ENCODE measurements at regions not wholly inside any gene's neighbourhood (a gene's known extent, or its start where the extent isn't known, plus 50 kb on each side); places are given as distances from the start of the nearest gene placed in this dataset.
A peak's percentile ranks its signal among the peaks of the same experiment; 100 is the strongest.

DNA sequence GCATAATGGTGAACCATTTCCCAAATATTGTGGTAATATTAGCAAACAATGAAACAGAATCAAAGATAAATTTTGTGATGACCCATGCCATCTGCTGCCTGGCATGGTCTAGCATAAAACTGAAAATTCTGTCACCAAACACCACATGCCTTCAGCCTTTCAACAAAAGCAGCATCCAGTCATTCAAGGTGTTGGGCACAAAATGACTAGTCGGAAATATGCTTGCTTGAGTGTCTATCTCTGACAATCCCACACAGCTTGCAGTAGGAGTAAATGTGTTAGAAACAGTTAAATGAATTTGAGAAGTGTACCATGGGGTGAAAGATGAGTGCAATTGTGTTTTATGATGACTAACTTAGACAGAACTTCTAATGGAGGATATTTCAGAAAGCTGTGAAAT, 61.7 kb upstream of the CDIN1 start:
- Histone ChIP-seq H3T11ph (ENCODE audit: low read length) (no peak overlapping the region), H4K5ac (ENCODE audit: insufficient read length, low read depth, low read length) (no peak overlapping the region), H3K18ac (ENCODE audit: insufficient read length, low read depth, low read length) (no peak overlapping the region)

More for the DNA sequence above, 61.7 kb upstream of the CDIN1 start:
- no peak overlapping the region for H3K27ac Mint-ChIP-seq
- H3K9me3 Mint-ChIP-seq: no peaks in the 10 kb centered on the region
- Histone ChIP-seq H4K8ac (replicated peaks; ENCODE audit: insufficient read length, low read depth, low read length) (no peak overlapping the region), H4K20me1 (ENCODE audit: control insufficient read depth, insufficient read depth, insufficient read length) (no peaks in the 10 kb centered on the region), H3K9ac (ENCODE audit: extremely low read depth, insufficient read length, low read length) (no peak overlapping the region), H3K4me2 (ENCODE audit: insufficient read depth, insufficient read length, low read length) (no peak overlapping the region), H2AK5ac (ENCODE audit: insufficient read length, low read length) (no peak overlapping the region), H2BK12ac (ENCODE audit: insufficient read length, low read depth, low read length) (no peak overlapping the region), H2BK15ac (ENCODE audit: low read depth, low read length) (no peak overlapping the region), H3K56ac (ENCODE audit: insufficient read length, low read depth, low read length) (no peak overlapping the region), H3K9me3 (ENCODE audit: control insufficient read depth, low read depth, low read length) (no peaks in the 10 kb centered on the region), H3K79me1 (ENCODE audit: insufficient read depth, low read depth, low read length, poor library complexity, severe bottlenecking) (no peaks in the 10 kb centered on the region), H2BK120ac (ENCODE audit: low read depth, low read length, poor library complexity, severe bottlenecking) (no peak overlapping the region), H3K27ac (ENCODE audit: insufficient read length, low read depth, low read length) (no peak overlapping the region), H3K23me2 (ENCODE audit: insufficient read length, low read depth, low read length, poor library complexity, severe bottlenecking) (no peaks in the 10 kb centered on the region), H2BK20ac (ENCODE audit: low read depth, low read length, poor library complexity, severe bottlenecking) (peak overlapping the region; percentile 60), H3K14ac (ENCODE audit: insufficient read depth, low read length) (no peak overlapping the region), H2AFZ (ENCODE audit: low read length) (no peak overlapping the region), H3K4me1 (ENCODE audit: insufficient read depth, low read length) (no peaks in the 10 kb centered on the region), H4K91ac (ENCODE audit: insufficient read length, low read depth, low read length) (no peak overlapping the region), H2BK5ac (ENCODE audit: insufficient read length, low read length) (no peak overlapping the region), H3K27me3 (ENCODE audit: insufficient read depth, low read length) (no peaks in the 10 kb centered on the region), H3K79me2 (ENCODE audit: insufficient read depth, low read length) (no peaks in the 10 kb centered on the region), H3K4ac (ENCODE audit: low read depth, low read length) (no peak overlapping the region), H3K23ac (ENCODE audit: insufficient read length, low read depth, low read length) (no peak overlapping the region)
- no peaks in the 10 kb centered on the region for H3K27me3 Mint-ChIP-seq (ENCODE audit: low read depth)
- no peak overlapping the region; a peak in 1 of 5 replicates for H3K4me3 Mint-ChIP-seq
- no peaks in the 10 kb centered on the region for H3K36me3 Mint-ChIP-seq (ENCODE audit: insufficient read depth in 1 of 3, low read depth in 3 of 3)
- no peak for DNase-seq
- WGBS (ENCODE audit: extremely low coverage, insufficient read length, low lambda C conversion rate): no CpG with 5 or more reads among the region's 1 CpG
- TF ChIP-seq, protein P1, sequence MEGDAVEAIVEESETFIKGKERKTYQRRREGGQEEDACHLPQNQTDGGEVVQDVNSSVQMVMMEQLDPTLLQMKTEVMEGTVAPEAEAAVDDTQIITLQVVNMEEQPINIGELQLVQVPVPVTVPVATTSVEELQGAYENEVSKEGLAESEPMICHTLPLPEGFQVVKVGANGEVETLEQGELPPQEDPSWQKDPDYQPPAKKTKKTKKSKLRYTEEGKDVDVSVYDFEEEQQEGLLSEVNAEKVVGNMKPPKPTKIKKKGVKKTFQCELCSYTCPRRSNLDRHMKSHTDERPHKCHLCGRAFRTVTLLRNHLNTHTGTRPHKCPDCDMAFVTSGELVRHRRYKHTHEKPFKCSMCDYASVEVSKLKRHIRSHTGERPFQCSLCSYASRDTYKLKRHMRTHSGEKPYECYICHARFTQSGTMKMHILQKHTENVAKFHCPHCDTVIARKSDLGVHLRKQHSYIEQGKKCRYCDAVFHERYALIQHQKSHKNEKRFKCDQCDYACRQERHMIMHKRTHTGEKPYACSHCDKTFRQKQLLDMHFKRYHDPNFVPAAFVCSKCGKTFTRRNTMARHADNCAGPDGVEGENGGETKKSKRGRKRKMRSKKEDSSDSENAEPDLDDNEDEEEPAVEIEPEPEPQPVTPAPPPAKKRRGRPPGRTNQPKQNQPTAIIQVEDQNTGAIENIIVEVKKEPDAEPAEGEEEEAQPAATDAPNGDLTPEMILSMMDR (conservative IDR thresholded peaks at IDR 0.05): no peak
- peaks cover 18 to 30% of the 10 kb centered on the region in 2 experiments for H3K4me1 Mint-ChIP-seq

Data from H9 (cell line).